GM19035 (cell line): ENCODE measurements at regions not wholly inside any gene's neighbourhood (a gene's known extent, or its start where the extent isn't known, plus 50 kb on each side); places are given as distances from the start of the nearest gene placed in this dataset.

ENCODE experiments used
- ATAC-seq: cut with Tn5 transposase; IDR thresholded peaks from one replicate; pipeline ENCODE4 v1.9.1; 2021; ENCODE audit not compliant: unreplicated experiment

- no peak for ATAC-seq
These were observed 211.8 kb upstream of the DPH6 start for GRCh38 chr15:35757765-35758164.

- ATAC-seq = no peak
These were observed 218.9 kb upstream of the DPH6 start for GRCh38 chr15:35764661-35765519.

GRCh38 chr15:35768949-35769348, 223.0 kb upstream of the DPH6 start:
- no peak for ATAC-seq

- ATAC-seq = no peak
These were observed 223.7 kb upstream of the DPH6 start for GRCh38 chr15:35769656-35770055.

- no peak for ATAC-seq
These were observed 225.9 kb upstream of the DPH6 start for GRCh38 chr15:35771746-35772442.

GRCh38 chr15:35774653-35775052, 228.7 kb upstream of the DPH6 start:
- ATAC-seq = no peak

- no peak for ATAC-seq
These were observed 229.5 kb upstream of the DPH6 start for GRCh38 chr15:35775471-35775870.

- no peak for ATAC-seq
These were observed 231.1 kb upstream of the DPH6 start for GRCh38 chr15:35777061-35777460.

GRCh38 chr15:35783203-35783602, 237.2 kb upstream of the DPH6 start:
- ATAC-seq = no peak

GRCh38 chr15:35784745-35785144, 238.8 kb upstream of the DPH6 start:
- ATAC-seq = no peak

- no peak for ATAC-seq
These were observed 264.0 kb upstream of the DPH6 start for GRCh38 chr15:35810007-35810406.

- no peak for ATAC-seq
These were observed 267.6 kb upstream of the DPH6 start for GRCh38 chr15:35813573-35813972.

- ATAC-seq = no peak
These were observed 272.9 kb upstream of the DPH6 start for GRCh38 chr15:35818846-35819245.

- ATAC-seq = no peak
These were observed 276.2 kb upstream of the DPH6 start for GRCh38 chr15:35822153-35822552.

- ATAC-seq = no peak
These were observed 281.2 kb upstream of the DPH6 start for GRCh38 chr15:35827141-35827540.

- no peak for ATAC-seq
These were observed 281.9 kb upstream of the DPH6 start for GRCh38 chr15:35827911-35828310.

- no peak for ATAC-seq
These were observed 287.6 kb upstream of the DPH6 start for GRCh38 chr15:35833581-35833980.

GRCh38 chr15:35834216-35834830, 288.4 kb upstream of the DPH6 start:
- ATAC-seq = no peak

GRCh38 chr15:35834866-35835265, 288.9 kb upstream of the DPH6 start:
- ATAC-seq = no peak

GRCh38 chr15:35838424-35839111, 292.6 kb upstream of the DPH6 start:
- no peak for ATAC-seq

GRCh38 chr15:35842631-35843030, 296.7 kb upstream of the DPH6 start:
- ATAC-seq = no peak
